ENCODE measurements at regions not wholly inside any gene's neighbourhood (a gene's known extent, or its start where the extent isn't known, plus 50 kb on each side); places are given as distances from the start of the nearest gene placed in this dataset.
"Not testable (repeated sequence)": the region's sequence is repeated elsewhere in the genome, so short reads cannot be mapped to it uniquely, and the experiment has no call there.

- POLR2A ChIA-PET = no interaction called here
- Mint-ChIP-seq H3K27me3 (ENCODE audit: low read depth) (peaks cover 12% of the 10 kb centered on the region), H3K4me3 (no peak overlapping the region), H3K9me3 (ENCODE audit: insufficient read depth) (peaks cover 5% of the 10 kb centered on the region), H3K36me3 (ENCODE audit: low read depth) (no peaks in the 10 kb centered on the region), H3K27ac (no peak overlapping the region), H3K4me1 (ENCODE audit: low read depth) (no peaks in the 10 kb centered on the region)
- ATAC-seq (no peak), DNase-seq (no peak)
- CTCF ChIA-PET = no interaction called here
Measured at GRCh38 chr13:40042991-40043390, 387.5 kb downstream of the COG6 start.

- Mint-ChIP-seq H3K27me3 (ENCODE audit: low read depth) (peaks cover 10% of the 10 kb centered on the region), H3K9me3 (ENCODE audit: insufficient read depth) (peaks cover 5% of the 10 kb centered on the region), H3K36me3 (ENCODE audit: low read depth) (no peaks in the 10 kb centered on the region), H3K27ac (no peak overlapping the region), H3K4me3 (no peak overlapping the region), H3K4me1 (ENCODE audit: low read depth) (no peaks in the 10 kb centered on the region)
- ChIA-PET POLR2A (no interaction called here), CTCF (no interaction called here)
- DNase-seq = no peak
- no peak for ATAC-seq
Measured at GRCh38 chr13:40043764-40044163, 388.3 kb downstream of the COG6 start.

GRCh38 chr13:40047322-40047771, 391.9 kb downstream of the COG6 start:
- ATAC-seq = no peak
- ChIA-PET POLR2A (no interaction called here), CTCF (no interaction called here)
- no peaks in the 10 kb centered on the region for H3K9me3 Mint-ChIP-seq (ENCODE audit: insufficient read depth)
- no peak for DNase-seq
- no peaks in the 10 kb centered on the region for H3K36me3 Mint-ChIP-seq (ENCODE audit: low read depth)
- no peak overlapping the region for H3K27ac Mint-ChIP-seq
- peaks cover 10% of the 10 kb centered on the region for H3K27me3 Mint-ChIP-seq (ENCODE audit: low read depth)
- no peaks in the 10 kb centered on the region for H3K4me1 Mint-ChIP-seq (ENCODE audit: low read depth)
- no peak overlapping the region for H3K4me3 Mint-ChIP-seq

- ChIA-PET POLR2A (no interaction called here), CTCF (no interaction called here)
- no peaks in the 10 kb centered on the region for H3K4me1 Mint-ChIP-seq (ENCODE audit: low read depth)
- no peak overlapping the region for H3K27ac Mint-ChIP-seq
- H3K27me3 Mint-ChIP-seq (ENCODE audit: low read depth) = peaks cover 10% of the 10 kb centered on the region
- ATAC-seq = no peak
- H3K36me3 Mint-ChIP-seq (ENCODE audit: low read depth) = no peaks in the 10 kb centered on the region
- DNase-seq = no peak
- no peaks in the 10 kb centered on the region for H3K9me3 Mint-ChIP-seq (ENCODE audit: insufficient read depth)
- H3K4me3 Mint-ChIP-seq = no peak overlapping the region
Measured at GRCh38 chr13:40048551-40048950, 393.1 kb downstream of the COG6 start.

GRCh38 chr13:40052954-40053353, 397.5 kb downstream of the COG6 start:
- POLR2A ChIA-PET = interaction anchor here (0.7 kb wide), 1 partner anchor 133 kb away, joined by 4 read pairs; no protein-coding TSS in a partner anchor
- no peak for DNase-seq
- no peak for ATAC-seq
- Mint-ChIP-seq H3K4me1 (ENCODE audit: low read depth) (no peaks in the 10 kb centered on the region), H3K36me3 (ENCODE audit: low read depth) (no peaks in the 10 kb centered on the region), H3K4me3 (no peak overlapping the region), H3K27me3 (ENCODE audit: low read depth) (no peaks in the 10 kb centered on the region), H3K9me3 (ENCODE audit: insufficient read depth) (no peaks in the 10 kb centered on the region), H3K27ac (no peak overlapping the region)
- CTCF ChIA-PET = interaction anchor here (1.1 kb wide), 1 partner anchor 16 kb away, joined by 4 read pairs; no protein-coding TSS in a partner anchor

GRCh38 chr13:40053401-40053800, 397.9 kb downstream of the COG6 start:
- no peak overlapping the region for H3K4me3 Mint-ChIP-seq
- no peaks in the 10 kb centered on the region for H3K9me3 Mint-ChIP-seq (ENCODE audit: insufficient read depth)
- no peak for DNase-seq
- H3K27ac Mint-ChIP-seq = no peak overlapping the region
- no peaks in the 10 kb centered on the region for H3K4me1 Mint-ChIP-seq (ENCODE audit: low read depth)
- no peak for ATAC-seq
- H3K36me3 Mint-ChIP-seq (ENCODE audit: low read depth) = no peaks in the 10 kb centered on the region
- CTCF ChIA-PET = interaction anchor here (1.1 kb wide), 1 partner anchor 16 kb away, joined by 4 read pairs; no protein-coding TSS in a partner anchor
- POLR2A ChIA-PET = no interaction called here
- H3K27me3 Mint-ChIP-seq (ENCODE audit: low read depth) = no peaks in the 10 kb centered on the region

GRCh38 chr13:40054422-40054821, 399.0 kb downstream of the COG6 start:
- POLR2A ChIA-PET; H3K4me1 Mint-ChIP-seq (ENCODE audit: low read depth); DNase-seq; H3K36me3 Mint-ChIP-seq (ENCODE audit: low read depth); H3K4me3 Mint-ChIP-seq; H3K27me3 Mint-ChIP-seq (ENCODE audit: low read depth); CTCF ChIA-PET; H3K9me3 Mint-ChIP-seq (ENCODE audit: insufficient read depth); ATAC-seq; H3K27ac Mint-ChIP-seq: not testable (repeated sequence)

GRCh38 chr13:40056898-40057619, 401.6 kb downstream of the COG6 start:
- Mint-ChIP-seq H3K4me1 (ENCODE audit: low read depth) (no peaks in the 10 kb centered on the region), H3K36me3 (ENCODE audit: low read depth) (no peaks in the 10 kb centered on the region), H3K9me3 (ENCODE audit: insufficient read depth) (no peaks in the 10 kb centered on the region), H3K27me3 (ENCODE audit: low read depth) (no peaks in the 10 kb centered on the region), H3K27ac (no peak overlapping the region), H3K4me3 (no peak overlapping the region)
- CTCF ChIA-PET = no interaction called here
- DNase-seq (no peak), ATAC-seq (no peak)
- POLR2A ChIA-PET = no interaction called here

GRCh38 chr13:40058757-40059236, 403.3 kb downstream of the COG6 start:
- ChIA-PET POLR2A (interaction anchor here (0.7 kb wide), 1 partner anchor 710 kb away, joined by 4 read pairs; no protein-coding TSS in a partner anchor), CTCF (interaction anchor here (0.7 to 1.0 kb wide), 2 partner anchors 10 to 11 kb away, joined by 4 to 5 read pairs; no protein-coding TSS in a partner anchor)
- Mint-ChIP-seq H3K4me1 (ENCODE audit: low read depth) (peaks cover 5% of the 10 kb centered on the region), H3K27me3 (ENCODE audit: low read depth) (no peaks in the 10 kb centered on the region), H3K4me3 (no peak overlapping the region), H3K36me3 (ENCODE audit: low read depth) (no peaks in the 10 kb centered on the region), H3K9me3 (ENCODE audit: insufficient read depth) (no peaks in the 10 kb centered on the region), H3K27ac (no peak overlapping the region)
- DNase-seq (no peak), ATAC-seq (no peak)

- ATAC-seq (no peak), DNase-seq (no peak)
- Mint-ChIP-seq H3K4me1 (ENCODE audit: low read depth) (peaks cover 13% of the 10 kb centered on the region), H3K36me3 (ENCODE audit: low read depth) (no peaks in the 10 kb centered on the region), H3K4me3 (no peak overlapping the region), H3K9me3 (ENCODE audit: insufficient read depth) (no peaks in the 10 kb centered on the region), H3K27ac (no peak overlapping the region), H3K27me3 (ENCODE audit: low read depth) (no peaks in the 10 kb centered on the region)
- CTCF ChIA-PET = interaction anchor here (0.7 to 1.7 kb wide), 3 partner anchors 9 to 117 kb away, joined by 3 to 6 read pairs (median 5); no protein-coding TSS in a partner anchor
- POLR2A ChIA-PET = no interaction called here
Measured at GRCh38 chr13:40059540-40060232, 404.2 kb downstream of the COG6 start.

GRCh38 chr13:40060296-40061007, 405.0 kb downstream of the COG6 start:
- POLR2A ChIA-PET = no interaction called here
- Mint-ChIP-seq H3K4me3 (no peak overlapping the region), H3K27ac (no peak overlapping the region)

More at GRCh38 chr13:40060296-40061007, 405.0 kb downstream of the COG6 start:
- CTCF ChIA-PET = interaction anchor here (1.7 kb wide), 1 partner anchor 9 kb away, joined by 6 read pairs; no protein-coding TSS in a partner anchor
- no peaks in the 10 kb centered on the region for H3K9me3 Mint-ChIP-seq (ENCODE audit: insufficient read depth)
- H3K4me1 Mint-ChIP-seq (ENCODE audit: low read depth) = peaks cover 16% of the 10 kb centered on the region
- DNase-seq = no peak
- no peak for ATAC-seq
- no peaks in the 10 kb centered on the region for H3K27me3 Mint-ChIP-seq (ENCODE audit: low read depth)
- no peaks in the 10 kb centered on the region for H3K36me3 Mint-ChIP-seq (ENCODE audit: low read depth)
